ENCODE measurements at regions not wholly inside any gene's neighbourhood (a gene's known extent, or its start where the extent isn't known, plus 50 kb on each side); places are given as distances from the start of the nearest gene placed in this dataset.
A peak's percentile ranks its signal among the peaks of the same experiment; 100 is the strongest.
"Not testable (repeated sequence)": the region's sequence is repeated elsewhere in the genome, so short reads cannot be mapped to it uniquely, and the experiment has no call there.

GRCh38 chr7:6902097-6902518 is 76.0 kb upstream of the CCZ1B start:
- H2BK120ac ChIP-seq (replicated peaks; ENCODE audit: low read depth, low read length); H3K27me3 ChIP-seq (replicated peaks in 1 of 4; ENCODE audit: control insufficient read depth in 3 of 4, extremely low read depth in 1 of 4, insufficient read depth in 3 of 4, low read length in 3 of 4); H2BK15ac ChIP-seq (ENCODE audit: low read length); H3K4ac ChIP-seq (replicated peaks; ENCODE audit: insufficient read length, low read depth, low read length); H3K23ac ChIP-seq (ENCODE audit: insufficient read length); H3K23me2 ChIP-seq (ENCODE audit: low read depth, low read length); H4K91ac ChIP-seq (replicated peaks; ENCODE audit: insufficient read length, low read length); H3K79me1 ChIP-seq (ENCODE audit: low read depth, low read length); H3K56ac ChIP-seq (replicated peaks; ENCODE audit: insufficient read length, low read depth, low read length); H3K18ac ChIP-seq (ENCODE audit: extremely low read depth, low read length); H4K20me1 ChIP-seq (replicated peaks in 1 of 2; ENCODE audit: control insufficient read depth in 1 of 2, insufficient read depth in 2 of 2, low read length in 2 of 2); H3K9ac ChIP-seq (replicated peaks in 1 of 4; ENCODE audit: extremely low read depth in 1 of 4, low read depth in 3 of 4, low read length in 3 of 4); H3K9me3 ChIP-seq (ENCODE audit: insufficient read depth in 2 of 2, low read depth in 1 of 2, low read length in 1 of 2); H2BK5ac ChIP-seq (ENCODE audit: low read depth, low read length); H3K4me3 ChIP-seq (ENCODE audit: extremely low read depth in 1 of 4, insufficient read depth in 2 of 4, low read depth in 3 of 4, low read length in 4 of 4); H3K4me1 ChIP-seq (replicated peaks in 1 of 4; ENCODE audit: control insufficient read depth in 3 of 4, insufficient read depth in 4 of 4, low read length in 3 of 4); H2AFZ ChIP-seq (ENCODE audit: low read length); H3K79me2 ChIP-seq (ENCODE audit: control insufficient read depth in 1 of 2, insufficient read depth in 2 of 2, low read length in 2 of 2); FAIRE-seq; H3K36me3 ChIP-seq (ENCODE audit: control insufficient read depth in 2 of 4, insufficient read depth in 4 of 4, low read length in 3 of 4); H4K8ac ChIP-seq (ENCODE audit: extremely low read depth, insufficient read depth, low read length); H3K14ac ChIP-seq (ENCODE audit: insufficient read length); H4K5ac ChIP-seq (ENCODE audit: insufficient read length, low read depth, low read length); POLR2A ChIA-PET (ENCODE audit: partially characterized antibody); H3K27ac ChIP-seq (ENCODE audit: low read depth, low read length); H2BK20ac ChIP-seq (ENCODE audit: low read length): not testable (repeated sequence)
- Histone ChIP-seq H2BK12ac (ENCODE audit: low read depth, low read length) (0 out of 2 replicates have a peak overlapping the region, but pooled peaks have one; percentile 17), H2AK5ac (ENCODE audit: low read depth, low read length) (0 out of 2 replicates have a peak overlapping the region, but pooled peaks have one; percentile 39), H3K4me2 (ENCODE audit: insufficient read depth in 1 of 2, low read depth in 2 of 2, low read length in 2 of 2) (peak overlapping the region; percentile 13 to 28; a peak in 1 of 4 replicates)
- TF ChIP-seq E2F6 (IDR thresholded peaks at IDR 0.05) (0 out of 2 replicates have a peak, but pooled peaks have one; percentile 8), ASH2L (IDR thresholded peaks at IDR 0.05; ENCODE audit: low read length) (peak; percentile 23), MAX (IDR thresholded peaks at IDR 0.05) (peak; percentile 18; the same call in 1 of the 2 replicates), NANOG (IDR thresholded peaks at IDR 0.05; ENCODE audit: insufficient read depth, low read depth, low read length, poor library complexity, severe bottlenecking) (peak; percentile 78), SP1 (IDR thresholded peaks at IDR 0.05; ENCODE audit: low read depth, low read length) (0 out of 2 replicates have a peak, but pooled peaks have one; percentile 38)
- WGBS, 2 experiments (ENCODE audit: extremely low coverage in 1 of 2, insufficient coverage in 1 of 2, insufficient read length in 1 of 2, insufficient replicate concordance in 2 of 2, low coverage in 1 of 2, low lambda C conversion rate in 2 of 2, missing lambda C conversion rate in 1 of 2): 10% methylated on average over 4 of the region's 4 CpGs; no CpG with 5 or more reads in 1 of the 2 experiments
- DNase-seq (ENCODE audit: low read depth in 1 of 2, low spot score in 2 of 2): peak; percentile 31 to 55
- CTCF ChIA-PET (ENCODE audit: partially characterized antibody): interaction anchor here (0.6 kb wide), 1 partner anchor 1005 kb away, joined by 3 read pairs; no protein-coding TSS in a partner anchor
